ENCODE measurements at regions not wholly inside any gene's neighbourhood (a gene's known extent, or its start where the extent isn't known, plus 50 kb on each side); places are given as distances from the start of the nearest gene placed in this dataset.

GRCh38 chr11:69394869-69395246, 86.6 kb upstream of the LINC01488 start:
- TF ChIP-seq POLR2AphosphoS5 (IDR thresholded peaks at IDR 0.05) (no peak), CTCF (IDR thresholded peaks at IDR 0.05) (no peak), EP300 (IDR thresholded peaks at IDR 0.05) (no peak), POLR2A (IDR thresholded peaks at IDR 0.05) (no peak)

All from sigmoid colon (tissue), 4 donors.